ENCODE measurements at regions not wholly inside any gene's neighbourhood (a gene's known extent, or its start where the extent isn't known, plus 50 kb on each side); places are given as distances from the start of the nearest gene placed in this dataset.

DNA sequence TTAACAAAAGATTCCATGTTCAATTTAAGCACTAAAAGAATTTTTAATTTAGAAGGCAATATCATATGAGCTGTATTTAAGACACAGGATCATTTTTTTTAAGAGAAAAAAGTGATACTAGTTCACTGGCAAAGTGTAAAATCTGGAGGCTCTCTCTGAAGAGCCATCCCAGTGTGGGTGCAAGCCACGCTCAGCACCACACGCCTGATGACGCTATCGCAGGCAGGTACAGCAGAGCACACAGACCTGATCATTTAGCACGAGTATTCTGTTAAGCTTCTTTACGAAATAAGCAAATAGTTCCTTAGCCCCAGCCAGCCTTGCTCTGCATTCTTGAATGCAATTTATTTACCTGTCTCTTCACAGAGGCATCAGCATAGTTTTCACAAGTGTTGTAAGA is 198.6 kb downstream of the SIPA1L2 start:
- TF ChIP-seq, protein P1, sequence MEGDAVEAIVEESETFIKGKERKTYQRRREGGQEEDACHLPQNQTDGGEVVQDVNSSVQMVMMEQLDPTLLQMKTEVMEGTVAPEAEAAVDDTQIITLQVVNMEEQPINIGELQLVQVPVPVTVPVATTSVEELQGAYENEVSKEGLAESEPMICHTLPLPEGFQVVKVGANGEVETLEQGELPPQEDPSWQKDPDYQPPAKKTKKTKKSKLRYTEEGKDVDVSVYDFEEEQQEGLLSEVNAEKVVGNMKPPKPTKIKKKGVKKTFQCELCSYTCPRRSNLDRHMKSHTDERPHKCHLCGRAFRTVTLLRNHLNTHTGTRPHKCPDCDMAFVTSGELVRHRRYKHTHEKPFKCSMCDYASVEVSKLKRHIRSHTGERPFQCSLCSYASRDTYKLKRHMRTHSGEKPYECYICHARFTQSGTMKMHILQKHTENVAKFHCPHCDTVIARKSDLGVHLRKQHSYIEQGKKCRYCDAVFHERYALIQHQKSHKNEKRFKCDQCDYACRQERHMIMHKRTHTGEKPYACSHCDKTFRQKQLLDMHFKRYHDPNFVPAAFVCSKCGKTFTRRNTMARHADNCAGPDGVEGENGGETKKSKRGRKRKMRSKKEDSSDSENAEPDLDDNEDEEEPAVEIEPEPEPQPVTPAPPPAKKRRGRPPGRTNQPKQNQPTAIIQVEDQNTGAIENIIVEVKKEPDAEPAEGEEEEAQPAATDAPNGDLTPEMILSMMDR (optimal IDR thresholded peaks at IDR 0.05 in 1 of 3, IDR thresholded peaks at IDR 0.05 in 1 of 3, conservative IDR thresholded peaks at IDR 0.05 in 1 of 3; ENCODE audit: extremely low read depth in 1 of 3, insufficient read depth in 2 of 3, low read length in 3 of 3), result no peak
- no peak for TF ChIP-seq EZH2 (IDR thresholded peaks at IDR 0.05; ENCODE audit: low read length)

Measured in keratinocyte (primary cell).